ENCODE measurements at regions not wholly inside any gene's neighbourhood (a gene's known extent, or its start where the extent isn't known, plus 50 kb on each side); places are given as distances from the start of the nearest gene placed in this dataset.

- TF ChIP-seq MBD1 (CRISPR knock-in tag; IDR thresholded peaks at IDR 0.05), result no peak
- no peak for TF ChIP-seq HDAC2 (IDR thresholded peaks at IDR 0.05)
- no peak for TF ChIP-seq ZNF165 (CRISPR knock-in tag; IDR thresholded peaks at IDR 0.05; ENCODE audit: borderline replicate concordance)
- TF ChIP-seq ETV6 (IDR thresholded peaks at IDR 0.05; ENCODE audit: borderline replicate concordance in 1 of 2, low read depth in 2 of 2, low read length in 1 of 2), result no peak
- no peak for TF ChIP-seq ETV6 (CRISPR knock-in tag; IDR thresholded peaks at IDR 0.05; ENCODE audit: borderline replicate concordance)
- TF ChIP-seq CREB1 (IDR thresholded peaks at IDR 0.05), result no peak
- no peak for TF ChIP-seq CREB1 (CRISPR knock-in tag; IDR thresholded peaks at IDR 0.05)
- TF ChIP-seq BCL6 (CRISPR knock-in tag; IDR thresholded peaks at IDR 0.05), result no peak
- TF ChIP-seq TRIM28 (IDR thresholded peaks at IDR 0.05), result no peak
- no peak for TF ChIP-seq TCF7L2 (IDR thresholded peaks at IDR 0.05; ENCODE audit: low read depth, low read length)
Measured at GRCh38 chr6:54467384-54467783, 159.1 kb downstream of the TINAG start (continued).

DNA sequence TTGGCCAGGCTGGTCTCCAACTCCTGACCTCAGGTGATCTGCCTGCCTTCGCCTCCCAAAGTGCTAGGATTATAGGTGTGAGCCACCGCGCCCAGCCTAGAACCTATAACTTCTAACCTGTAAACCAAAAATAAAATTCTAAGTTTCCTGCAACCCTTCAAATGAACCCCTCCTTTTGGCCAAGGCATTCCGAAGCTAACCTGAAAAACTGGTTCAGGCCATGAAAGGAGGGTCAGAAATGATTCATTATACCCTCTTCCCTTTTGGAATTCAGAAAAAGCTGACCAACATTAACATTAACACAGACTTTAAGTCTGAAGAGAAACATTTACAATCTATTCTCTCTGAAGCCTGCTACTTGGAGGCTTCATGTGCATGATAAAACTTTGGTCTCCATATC, 165.1 kb downstream of the TINAG start:
- POLR2A ChIA-PET, result no interaction called here
- Histone ChIP-seq H3K27me3 (ENCODE audit: control insufficient read depth in 2 of 2, insufficient read depth in 2 of 2, low read length in 2 of 2) (no peaks in the 10 kb centered on the region), H3K4me1 (replicated peaks in 1 of 2; ENCODE audit: control insufficient read depth in 2 of 2, insufficient read depth in 2 of 2, low read length in 2 of 2) (no peaks in the 10 kb centered on the region), H3K9ac (ENCODE audit: insufficient read depth in 1 of 2, low read depth in 2 of 2, low read length in 2 of 2) (no peak overlapping the region), H3K79me2 (ENCODE audit: control insufficient read depth, insufficient read depth, low read length) (no peaks in the 10 kb centered on the region), H3K4me3 (no peak overlapping the region), H3K27ac (ENCODE audit: extremely low read depth, low read depth, low read length) (no peak overlapping the region), H4K20me1 (replicated peaks; ENCODE audit: control insufficient read depth, insufficient read depth, low read length) (no peaks in the 10 kb centered on the region), H3K4me2 (ENCODE audit: insufficient read depth, low read length) (no peak overlapping the region), H3K9me3 (replicated peaks; ENCODE audit: control insufficient read depth, insufficient read depth, low read depth, low read length) (no peaks in the 10 kb centered on the region), H2AFZ (ENCODE audit: low read depth, low read length) (no peak overlapping the region), H3K9me1 (ENCODE audit: control insufficient read depth, insufficient read depth, low read length) (no peaks in the 10 kb centered on the region), H3K36me3 (ENCODE audit: control insufficient read depth, insufficient read depth, low read length) (no peaks in the 10 kb centered on the region)
- DNase-seq (ENCODE audit: extremely low read depth in 1 of 4, low spot score in 3 of 4) (no peak), ATAC-seq (no peak), FAIRE-seq (no peak)
- in situ Hi-C loops (cut with MboI) (no loop called here), intact Hi-C loops (cut with micrococcal nuclease) (no loop called here)
- CTCF ChIA-PET (ENCODE audit: low intra/inter-chr PET ratio), result no interaction called here
- BruUV-seq (replicated peaks), result no TSS peak
- WGBS (ENCODE audit: insufficient coverage, low coverage, missing lambda C conversion rate), result 0% methylated on average over 4 of the region's 4 CpGs
- no peak for TF ChIP-seq SP1 (CRISPR knock-in tag; IDR thresholded peaks at IDR 0.05)
- no peak for TF ChIP-seq PHF21A (IDR thresholded peaks at IDR 0.05; ENCODE audit: borderline replicate concordance, low read depth)
- no peak for TF ChIP-seq ZHX1 (conservative IDR thresholded peaks at IDR 0.05; ENCODE audit: low read length)
- TF ChIP-seq SLC30A9 (CRISPR knock-in tag; IDR thresholded peaks at IDR 0.05), result no peak
- TF ChIP-seq ZFP30 (CRISPR knock-in tag; IDR thresholded peaks at IDR 0.05; ENCODE audit: borderline replicate concordance), result no peak
- no peak for TF ChIP-seq ETV5 (CRISPR knock-in tag; IDR thresholded peaks at IDR 0.05; ENCODE audit: low read depth)
- TF ChIP-seq, protein P1, sequence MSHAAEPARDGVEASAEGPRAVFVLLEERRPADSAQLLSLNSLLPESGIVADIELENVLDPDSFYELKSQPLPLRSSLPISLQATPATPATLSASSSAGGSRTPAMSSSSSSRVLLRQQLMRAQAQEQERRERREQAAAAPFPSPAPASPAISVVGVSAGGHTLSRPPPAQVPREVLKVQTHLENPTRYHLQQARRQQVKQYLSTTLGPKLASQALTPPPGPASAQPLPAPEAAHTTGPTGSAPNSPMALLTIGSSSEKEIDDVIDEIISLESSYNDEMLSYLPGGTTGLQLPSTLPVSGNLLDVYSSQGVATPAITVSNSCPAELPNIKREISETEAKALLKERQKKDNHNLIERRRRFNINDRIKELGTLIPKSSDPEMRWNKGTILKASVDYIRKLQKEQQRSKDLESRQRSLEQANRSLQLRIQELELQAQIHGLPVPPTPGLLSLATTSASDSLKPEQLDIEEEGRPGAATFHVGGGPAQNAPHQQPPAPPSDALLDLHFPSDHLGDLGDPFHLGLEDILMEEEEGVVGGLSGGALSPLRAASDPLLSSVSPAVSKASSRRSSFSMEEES (CRISPR knock-in tag; IDR thresholded peaks at IDR 0.05), result no peak
